Spinal cord (tissue), 9 donors: ENCODE measurements at regions not wholly inside any gene's neighbourhood (a gene's known extent, or its start where the extent isn't known, plus 50 kb on each side); places are given as distances from the start of the nearest gene placed in this dataset.
A peak's percentile ranks its signal among the peaks of the same experiment; 100 is the strongest.

Source experiments
- DNase-seq, 6 donors: peaks; one replicate each; pipeline versions ENCODE4 v3.0.0 to v3.0.0-alpha.2; 2013 to 2015; ENCODE audit warnings: low spot score in 6 of 6, low read depth in 4 of 6
- H3K27ac ChIP-seq: one replicate; pipeline ENCODE4 v1.5.1; 2013; ENCODE audit warnings: low read depth, low read length, control low read depth
- H3K27me3 ChIP-seq: one replicate; pipeline ENCODE4 v1.6.1; 2013; ENCODE audit warnings: low read length; ENCODE audit not compliant: control insufficient read depth, insufficient read depth
- H3K36me3 ChIP-seq: one replicate; pipeline ENCODE4 v1.6.1; 2013; ENCODE audit warnings: low read length; ENCODE audit not compliant: control insufficient read depth, insufficient read depth
- H3K4me1 ChIP-seq: one replicate; pipeline ENCODE4 v1.6.1; 2013; ENCODE audit warnings: low read length; ENCODE audit not compliant: control insufficient read depth, insufficient read depth
- H3K4me3 ChIP-seq: one replicate; pipeline ENCODE4 v1.5.1; 2013; ENCODE audit warnings: low read depth, low read length, control low read depth
- H3K9me3 ChIP-seq: one replicate; pipeline ENCODE4 v1.6.1; 2013; ENCODE audit warnings: low read length; ENCODE audit not compliant: control insufficient read depth, insufficient read depth
- WGBS: methylation state at CpG from one replicate; pipeline ENCODE4 v1.1.5; 2013; ENCODE audit warnings: missing lambda C conversion rate; ENCODE audit not compliant: insufficient coverage; 5-methylcytosine and 5-hydroxymethylcytosine counted together
- donor health status: healthy.

DNA sequence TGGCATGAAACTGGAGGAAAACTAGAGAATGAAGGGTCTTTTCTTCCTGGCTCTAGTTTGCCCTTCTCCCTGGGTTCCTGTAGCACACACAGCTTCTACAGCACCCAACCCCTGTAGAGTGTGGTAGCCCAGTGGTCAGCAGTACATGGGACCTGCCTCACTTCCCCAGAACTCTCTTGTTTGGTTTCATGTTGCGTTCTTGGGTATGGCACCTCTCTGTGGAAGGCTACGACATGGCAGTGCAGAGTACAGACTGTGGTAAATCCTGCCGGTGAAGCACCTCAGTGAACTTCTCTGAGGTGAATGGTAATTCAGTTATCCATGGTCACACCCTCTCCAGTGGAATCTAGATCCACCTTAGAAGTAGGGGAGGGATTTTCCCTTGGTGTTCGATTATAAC is 105.5 kb downstream of the TLR4 start:
- DNase-seq = no peak
- Histone ChIP-seq H3K4me3 (no peak overlapping the region), H3K4me1 (no peaks in the 10 kb centered on the region), H3K9me3 (no peaks in the 10 kb centered on the region), H3K36me3 (no peaks in the 10 kb centered on the region), H3K27me3 (no peaks in the 10 kb centered on the region), H3K27ac (no peak overlapping the region)
- no CpG with 5 or more reads among the region's 4 CpGs for WGBS

DNA sequence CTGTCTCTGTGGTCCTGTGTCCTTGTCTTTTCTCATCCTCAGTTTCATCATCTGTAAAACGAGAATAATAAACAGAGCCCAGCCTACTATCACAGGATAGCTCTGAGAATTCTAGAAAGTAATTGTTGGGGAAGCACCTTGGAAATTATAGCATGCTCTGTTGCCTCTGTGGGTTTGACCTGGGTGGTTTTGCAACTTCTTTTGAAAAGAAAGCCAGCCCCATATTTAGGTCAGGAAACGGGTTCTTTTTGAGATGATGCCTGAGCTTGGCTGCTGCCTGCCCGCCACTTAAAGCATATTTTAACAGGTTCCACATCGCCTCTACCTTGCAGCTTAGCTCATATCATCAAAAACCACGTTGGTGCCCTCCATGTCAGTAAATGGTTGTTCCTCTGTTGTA is 111.1 kb downstream of the TLR4 start:
- no peaks in the 10 kb centered on the region for H3K27me3 ChIP-seq
- H3K36me3 ChIP-seq = no peaks in the 10 kb centered on the region
- H3K27ac ChIP-seq = no peak overlapping the region
- no peaks in the 10 kb centered on the region for H3K9me3 ChIP-seq
- 100% methylated on average over 1 of the region's 5 CpGs for WGBS
- no peak overlapping the region for H3K4me3 ChIP-seq
- H3K4me1 ChIP-seq = no peaks in the 10 kb centered on the region
- no peak for DNase-seq

DNA sequence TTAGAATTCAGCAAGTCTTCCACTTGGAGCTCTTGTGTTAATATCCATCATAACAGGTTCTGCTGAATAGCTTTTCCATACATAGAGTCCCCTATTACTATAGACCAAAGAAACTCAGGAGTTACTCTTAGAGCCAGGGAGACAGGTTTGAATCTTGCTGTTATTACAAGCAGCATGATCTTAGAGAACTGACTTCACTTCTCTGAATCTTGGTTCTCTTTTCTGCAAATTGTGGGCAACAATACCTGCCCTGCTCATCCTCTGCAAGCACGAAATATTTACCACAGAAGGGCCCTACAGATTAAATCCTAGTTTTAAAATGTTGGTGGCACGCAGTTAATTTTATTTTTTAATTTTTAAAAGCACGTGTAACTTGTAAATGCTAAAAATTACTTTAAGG is 111.7 kb downstream of the TLR4 start:
- no CpG with 5 or more reads among the region's 3 CpGs for WGBS
- Histone ChIP-seq H3K4me1 (no peaks in the 10 kb centered on the region), H3K27me3 (no peaks in the 10 kb centered on the region), H3K27ac (no peak overlapping the region), H3K4me3 (no peak overlapping the region), H3K9me3 (no peaks in the 10 kb centered on the region), H3K36me3 (no peaks in the 10 kb centered on the region)
- no peak for DNase-seq

DNA sequence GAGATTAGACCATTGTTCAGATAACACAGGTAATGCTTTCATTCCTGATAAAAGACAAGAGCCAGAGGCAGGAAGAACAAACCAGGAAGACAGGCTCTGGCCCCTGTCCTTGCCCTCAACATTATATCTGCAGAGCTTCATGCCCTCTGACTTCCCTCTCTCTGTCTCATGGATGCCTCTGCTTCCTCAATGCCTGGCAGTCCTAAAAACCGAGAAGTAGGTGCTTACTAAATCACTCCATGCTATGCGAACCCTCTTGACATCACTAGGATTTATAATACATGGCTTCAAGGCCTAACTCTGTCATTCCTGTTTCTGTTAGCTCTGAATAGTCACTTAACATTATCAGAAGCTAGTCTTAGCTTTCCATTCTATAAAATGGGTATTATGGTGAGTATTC is 117.8 kb downstream of the TLR4 start:
- no peak overlapping the region for H3K27ac ChIP-seq
- 100% methylated on average over 1 of the region's 2 CpGs for WGBS
- H3K27me3 ChIP-seq = no peaks in the 10 kb centered on the region
- DNase-seq = no peak
- H3K36me3 ChIP-seq = no peaks in the 10 kb centered on the region
- no peak overlapping the region for H3K4me3 ChIP-seq
- no peaks in the 10 kb centered on the region for H3K9me3 ChIP-seq
- H3K4me1 ChIP-seq = no peaks in the 10 kb centered on the region

DNA sequence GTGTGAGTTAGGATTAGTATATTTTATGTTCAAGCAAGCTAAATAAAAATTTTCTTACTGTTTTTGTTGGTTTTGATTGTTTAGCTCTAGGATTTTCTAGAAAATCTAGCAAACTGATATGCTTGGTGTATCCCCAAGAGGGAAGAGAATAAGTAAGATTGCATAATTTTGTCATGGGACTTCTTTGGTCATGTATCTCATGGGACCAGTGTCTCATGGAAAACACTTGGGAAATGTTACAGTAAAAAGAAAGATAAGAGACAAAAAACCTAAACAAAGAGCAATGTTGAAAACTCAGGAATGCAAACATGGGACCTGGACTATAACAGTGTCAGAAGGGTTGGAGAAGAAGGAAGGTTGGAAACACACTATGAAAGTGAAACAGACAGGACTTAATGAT is 119.4 kb downstream of the TLR4 start:
- Histone ChIP-seq H3K27ac (no peak overlapping the region), H3K27me3 (no peaks in the 10 kb centered on the region), H3K4me3 (no peak overlapping the region), H3K9me3 (no peaks in the 10 kb centered on the region), H3K36me3 (no peaks in the 10 kb centered on the region), H3K4me1 (no peaks in the 10 kb centered on the region)
- no peak for DNase-seq

DNA sequence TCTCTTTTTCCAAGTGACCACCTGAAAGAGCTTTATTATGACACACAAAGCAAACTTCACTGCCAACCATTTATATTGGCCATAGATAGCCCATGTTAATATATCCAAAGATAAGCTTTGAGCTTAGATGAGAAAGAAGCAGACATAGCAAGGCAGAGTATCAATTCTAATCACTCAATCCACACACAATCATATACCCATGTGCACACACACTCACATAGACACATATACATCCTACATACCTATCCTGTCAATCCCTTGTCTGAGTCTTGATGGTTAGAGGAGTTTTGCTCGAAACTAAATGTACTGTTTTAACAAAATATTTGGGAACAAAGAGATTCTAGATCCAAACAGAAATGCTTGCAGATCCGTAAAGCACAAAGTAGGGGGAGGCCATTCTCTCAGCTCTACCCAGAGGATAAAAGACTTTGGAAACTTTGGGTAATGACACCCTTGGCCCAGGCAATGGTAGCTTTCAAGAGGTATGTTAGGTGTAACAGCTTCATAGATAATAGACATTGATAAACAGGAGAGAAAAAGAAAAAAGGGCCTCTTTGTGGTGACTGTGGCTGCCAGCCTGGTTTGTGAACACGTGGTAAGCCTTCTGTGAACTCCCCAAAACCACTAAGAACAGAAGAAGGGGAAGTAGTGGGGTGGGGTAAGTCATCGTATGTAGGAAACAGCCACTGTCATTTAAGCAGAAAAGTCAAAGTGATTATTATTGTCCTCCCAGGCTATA is 121.6 kb downstream of the TLR4 start:
- no peaks in the 10 kb centered on the region for H3K9me3 ChIP-seq
- DNase-seq = no peak
- H3K36me3 ChIP-seq = no peaks in the 10 kb centered on the region
- no peaks in the 10 kb centered on the region for H3K27me3 ChIP-seq
- H3K4me3 ChIP-seq = no peak overlapping the region
- WGBS = 66% methylated on average over 2 of the region's 4 CpGs
- no peak overlapping the region for H3K27ac ChIP-seq
- H3K4me1 ChIP-seq = no peaks in the 10 kb centered on the region

DNA sequence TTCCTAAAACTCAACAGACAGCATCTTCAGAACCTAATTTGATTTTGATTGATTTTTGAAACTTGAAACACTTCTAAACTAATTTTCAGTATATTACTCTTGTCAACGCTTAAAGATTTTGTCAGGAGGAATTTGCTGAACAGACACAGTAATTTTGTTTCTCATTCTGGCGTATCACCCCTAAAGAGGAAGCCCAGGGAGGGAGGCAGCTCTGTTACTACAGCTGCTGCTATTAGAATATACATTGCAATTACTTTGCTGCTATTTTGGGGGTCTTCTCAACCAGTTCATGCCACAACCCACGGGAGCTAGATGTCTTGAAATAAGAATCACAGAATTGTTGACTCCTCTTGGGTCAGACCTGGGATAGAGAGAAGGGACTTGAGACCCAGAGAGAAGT is 122.6 kb downstream of the TLR4 start:
- no peaks in the 10 kb centered on the region for H3K4me1 ChIP-seq
- no CpG with 5 or more reads among the region's 3 CpGs for WGBS
- no peak overlapping the region for H3K4me3 ChIP-seq
- no peaks in the 10 kb centered on the region for H3K9me3 ChIP-seq
- H3K27ac ChIP-seq = no peak overlapping the region
- no peaks in the 10 kb centered on the region for H3K27me3 ChIP-seq
- H3K36me3 ChIP-seq = no peaks in the 10 kb centered on the region
- no peak for DNase-seq

DNA sequence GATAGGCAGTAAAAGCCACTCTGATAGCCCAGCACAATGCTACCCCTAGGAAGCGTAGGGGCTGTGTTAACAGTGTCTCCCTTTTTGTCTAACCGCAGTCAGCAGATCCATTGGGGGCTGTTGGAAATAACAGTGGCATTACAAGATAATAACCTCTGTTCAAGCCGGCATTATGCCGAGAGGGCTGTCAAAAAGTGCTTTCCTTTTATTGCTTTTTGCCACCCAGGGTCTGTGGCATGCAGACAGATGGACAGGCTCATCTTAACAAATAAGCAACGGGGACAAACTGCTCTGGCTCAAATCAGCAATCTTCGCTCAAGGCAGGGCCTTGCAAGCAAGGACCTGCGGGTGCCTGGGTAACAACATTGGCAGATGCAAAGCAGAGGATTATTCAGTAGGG is 123.3 kb downstream of the TLR4 start:
- Histone ChIP-seq H3K36me3 (no peaks in the 10 kb centered on the region), H3K27ac (no peak overlapping the region), H3K27me3 (no peaks in the 10 kb centered on the region), H3K4me3 (no peak overlapping the region), H3K4me1 (no peaks in the 10 kb centered on the region), H3K9me3 (no peaks in the 10 kb centered on the region)
- DNase-seq = peak in 2 of 6 donors; percentile 3 to 62
- WGBS = 45% methylated on average over 5 of the region's 7 CpGs

DNA sequence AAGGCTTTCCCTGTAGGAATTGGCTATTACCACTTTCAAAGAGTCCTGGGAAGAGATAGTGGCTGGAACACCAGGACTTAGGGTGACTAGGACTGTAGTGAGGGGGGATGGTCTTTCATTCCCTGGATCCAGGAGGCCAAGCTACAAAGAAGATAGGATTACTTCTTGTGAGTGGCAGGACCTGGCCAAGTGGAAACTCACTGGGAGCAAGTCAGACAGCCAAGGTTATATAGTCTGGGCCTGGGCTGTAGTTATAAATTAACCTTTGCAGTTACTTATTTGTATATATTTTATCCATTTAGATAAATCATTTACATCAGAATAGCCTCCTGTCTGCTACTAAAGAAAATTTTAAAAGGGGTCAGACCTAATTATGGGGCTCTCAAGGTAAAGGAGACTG is 124.3 kb downstream of the TLR4 start:
- Histone ChIP-seq H3K27me3 (no peaks in the 10 kb centered on the region), H3K9me3 (no peaks in the 10 kb centered on the region), H3K4me1 (no peaks in the 10 kb centered on the region), H3K27ac (no peak overlapping the region), H3K36me3 (no peaks in the 10 kb centered on the region), H3K4me3 (no peak overlapping the region)
- DNase-seq = no peak

DNA sequence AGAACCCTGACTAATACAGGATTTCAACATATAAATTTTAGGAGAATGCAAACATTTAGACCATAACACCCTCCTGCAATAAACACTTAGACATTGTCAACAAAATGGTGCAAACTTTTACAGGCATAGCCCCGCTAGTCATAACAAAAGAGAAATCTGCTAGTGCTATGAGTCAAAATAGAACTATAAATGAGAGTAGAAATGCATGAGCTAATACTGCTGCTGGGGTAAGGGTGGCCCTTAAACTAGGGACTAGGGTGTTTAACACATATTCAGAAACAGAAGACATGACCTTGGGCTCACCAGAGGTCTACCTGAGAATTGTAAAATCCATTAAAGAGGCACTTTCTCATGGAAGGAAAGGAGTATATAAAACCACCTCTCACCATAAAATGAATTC is 131.6 kb downstream of the TLR4 start:
- no peaks in the 10 kb centered on the region for H3K27me3 ChIP-seq
- H3K9me3 ChIP-seq = no peaks in the 10 kb centered on the region
- no peaks in the 10 kb centered on the region for H3K4me1 ChIP-seq
- no peak for DNase-seq
- no CpG with 5 or more reads among the region's 1 CpG for WGBS
- no peak overlapping the region for H3K4me3 ChIP-seq
- no peaks in the 10 kb centered on the region for H3K36me3 ChIP-seq
- no peak overlapping the region for H3K27ac ChIP-seq
